ENCODE measurements at regions not wholly inside any gene's neighbourhood (a gene's known extent, or its start where the extent isn't known, plus 50 kb on each side); places are given as distances from the start of the nearest gene placed in this dataset.

DNA sequence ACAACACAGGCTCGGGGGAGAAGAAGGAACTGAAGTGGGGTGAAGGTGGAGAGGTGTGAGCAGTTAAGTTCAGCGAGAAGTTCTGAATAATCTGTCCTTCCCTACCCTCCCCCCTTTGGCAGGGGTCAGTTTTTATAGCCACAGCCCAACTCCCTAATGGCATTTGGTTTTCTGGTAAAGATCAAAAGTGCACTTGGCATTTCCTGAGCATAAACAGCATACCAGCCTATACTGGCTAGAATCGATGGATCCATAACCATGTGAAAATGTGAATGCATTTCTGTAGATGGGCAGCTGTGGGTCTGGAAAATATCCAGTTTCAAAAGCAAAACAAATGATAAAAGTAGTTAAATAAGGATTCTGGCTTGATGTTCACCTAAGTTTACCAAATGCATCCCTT, 410.9 kb downstream of the PLK2 start:
- H4K91ac ChIP-seq (replicated peaks; ENCODE audit: insufficient read length, low read length): no peak overlapping the region
- H3K9ac ChIP-seq (replicated peaks in 1 of 4; ENCODE audit: extremely low read depth in 1 of 4, low read depth in 3 of 4, low read length in 3 of 4): no peak overlapping the region
- no peak overlapping the region for H2BK15ac ChIP-seq (ENCODE audit: low read length)
- no peaks in the 10 kb centered on the region for H3K79me1 ChIP-seq (ENCODE audit: low read depth, low read length)
- no peaks in the 10 kb centered on the region for H3K9me3 ChIP-seq (ENCODE audit: insufficient read depth in 2 of 2, low read depth in 1 of 2, low read length in 1 of 2)
- no peak overlapping the region for H2AK5ac ChIP-seq (ENCODE audit: low read depth, low read length)
- no peak overlapping the region for H2BK120ac ChIP-seq (replicated peaks; ENCODE audit: low read depth, low read length)
- H3K27me3 ChIP-seq (replicated peaks in 1 of 4; ENCODE audit: control insufficient read depth in 3 of 4, extremely low read depth in 1 of 4, insufficient read depth in 3 of 4, low read length in 3 of 4): no peaks in the 10 kb centered on the region
- H2BK12ac ChIP-seq (ENCODE audit: low read depth, low read length): no peak overlapping the region
- POLR2A ChIA-PET (ENCODE audit: partially characterized antibody): no interaction called here
- H4K5ac ChIP-seq (ENCODE audit: insufficient read length, low read depth, low read length): no peak overlapping the region
- CTCF ChIA-PET (ENCODE audit: partially characterized antibody): no interaction called here
- H3K36me3 ChIP-seq (ENCODE audit: control insufficient read depth in 2 of 4, insufficient read depth in 4 of 4, low read length in 3 of 4): no peaks in the 10 kb centered on the region
- H3K14ac ChIP-seq (ENCODE audit: insufficient read length): no peak overlapping the region
- no peak overlapping the region for H4K8ac ChIP-seq (ENCODE audit: extremely low read depth, insufficient read depth, low read length)
- peaks cover 0 to 2% of the 10 kb centered on the region in 2 experiments for H4K20me1 ChIP-seq (replicated peaks in 1 of 2; ENCODE audit: control insufficient read depth in 1 of 2, insufficient read depth in 2 of 2, low read length in 2 of 2)
- no peaks in the 10 kb centered on the region for H3K79me2 ChIP-seq (ENCODE audit: control insufficient read depth in 1 of 2, insufficient read depth in 2 of 2, low read length in 2 of 2)
- H2BK20ac ChIP-seq (ENCODE audit: low read length): no peak overlapping the region
- no peak overlapping the region for H3K27ac ChIP-seq (ENCODE audit: low read depth, low read length)
- WGBS, 2 experiments (ENCODE audit: extremely low coverage in 1 of 2, insufficient coverage in 1 of 2, insufficient read length in 1 of 2, insufficient replicate concordance in 2 of 2, low coverage in 1 of 2, low lambda C conversion rate in 2 of 2, missing lambda C conversion rate in 1 of 2): 90% methylated on average over 3 of the region's 3 CpGs; no CpG with 5 or more reads in 1 of the 2 experiments
- H3K4ac ChIP-seq (replicated peaks; ENCODE audit: insufficient read length, low read depth, low read length): no peak overlapping the region
- H3K18ac ChIP-seq (ENCODE audit: extremely low read depth, low read length): no peak overlapping the region
- FAIRE-seq: no peak
- H3K4me3 ChIP-seq (ENCODE audit: extremely low read depth in 1 of 4, insufficient read depth in 2 of 4, low read depth in 3 of 4, low read length in 4 of 4): no peak overlapping the region
- no peak overlapping the region for H3K23ac ChIP-seq (ENCODE audit: insufficient read length)
- no peaks in the 10 kb centered on the region for H3K4me1 ChIP-seq (replicated peaks in 1 of 4; ENCODE audit: control insufficient read depth in 3 of 4, insufficient read depth in 4 of 4, low read length in 3 of 4)
- H2AFZ ChIP-seq (ENCODE audit: low read length): no peak overlapping the region
- H3K23me2 ChIP-seq (ENCODE audit: low read depth, low read length): no peaks in the 10 kb centered on the region
- no peak overlapping the region for H2BK5ac ChIP-seq (ENCODE audit: low read depth, low read length)
- DNase-seq (ENCODE audit: low read depth in 1 of 2, low spot score in 2 of 2): no peak
- H3K4me2 ChIP-seq (ENCODE audit: insufficient read depth in 1 of 2, low read depth in 2 of 2, low read length in 2 of 2): no peak overlapping the region
- H3K56ac ChIP-seq (replicated peaks; ENCODE audit: insufficient read length, low read depth, low read length): no peak overlapping the region
- TF ChIP-seq TEAD4 (IDR thresholded peaks at IDR 0.05; ENCODE audit: low read depth, low read length) (no peak), EP300 (IDR thresholded peaks at IDR 0.05; ENCODE audit: borderline replicate concordance in 1 of 2, low read depth in 2 of 2, low read length in 2 of 2) (no peak), RAD21 (IDR thresholded peaks at IDR 0.05 in 1 of 2, conservative IDR thresholded peaks at IDR 0.05 in 1 of 2; ENCODE audit: low read depth in 2 of 2, low read length in 2 of 2) (no peak), EGR1 (IDR thresholded peaks at IDR 0.05; ENCODE audit: borderline replicate concordance, low read depth, low read length) (no peak), BACH1 (IDR thresholded peaks at IDR 0.05; ENCODE audit: low read length) (no peak), E2F6 (IDR thresholded peaks at IDR 0.05) (no peak), TAF1 (IDR thresholded peaks at IDR 0.05; ENCODE audit: low read depth, low read length) (no peak), EZH2 (IDR thresholded peaks at IDR 0.05; ENCODE audit: low read depth, low read length, severe bottlenecking) (no peak)

Data from H1 (cell line).